ENCODE measurements at regions not wholly inside any gene's neighbourhood (a gene's known extent, or its start where the extent isn't known, plus 50 kb on each side); places are given as distances from the start of the nearest gene placed in this dataset.

- no peak for DNase-seq
These were observed 145.2 kb upstream of the COPS8 start for GRCh38 chr2:236940497-236940896.

GRCh38 chr2:236940916-236941520, 144.7 kb upstream of the COPS8 start:
- no peak for DNase-seq

GRCh38 chr2:236941551-236941950, 144.1 kb upstream of the COPS8 start:
- DNase-seq = no peak

- no peak for DNase-seq
These were observed 143.1 kb upstream of the COPS8 start for GRCh38 chr2:236942554-236942953.

- DNase-seq = no peak
These were observed 142.6 kb upstream of the COPS8 start for GRCh38 chr2:236943068-236943467.

- no peak for DNase-seq
These were observed 141.7 kb upstream of the COPS8 start for GRCh38 chr2:236943841-236944513.

GRCh38 chr2:236944561-236944960, 141.1 kb upstream of the COPS8 start:
- DNase-seq = no peak

- no peak for DNase-seq
These were observed 140.2 kb upstream of the COPS8 start for GRCh38 chr2:236945431-236946016.

- DNase-seq = no peak
These were observed 138.8 kb upstream of the COPS8 start for GRCh38 chr2:236946871-236947270.

GRCh38 chr2:236947294-236947693, 138.4 kb upstream of the COPS8 start:
- no peak for DNase-seq

GRCh38 chr2:236947896-236948295, 137.8 kb upstream of the COPS8 start:
- DNase-seq = no peak

- no peak for DNase-seq
These were observed 136.4 kb upstream of the COPS8 start for GRCh38 chr2:236949089-236949905.

GRCh38 chr2:236951830-236952475, 133.7 kb upstream of the COPS8 start:
- DNase-seq = no peak

- DNase-seq = no peak
These were observed 131.0 kb upstream of the COPS8 start for GRCh38 chr2:236954641-236955040.

- DNase-seq = no peak
These were observed 130.1 kb upstream of the COPS8 start for GRCh38 chr2:236955521-236956030.

- DNase-seq = no peak
These were observed 129.6 kb upstream of the COPS8 start for GRCh38 chr2:236956031-236956618.

- no peak for DNase-seq
These were observed 129.0 kb upstream of the COPS8 start for GRCh38 chr2:236956641-236957040.

- no peak for DNase-seq
These were observed 126.7 kb upstream of the COPS8 start for GRCh38 chr2:236959036-236959435.

- DNase-seq = no peak
These were observed 125.8 kb upstream of the COPS8 start for GRCh38 chr2:236959876-236960275.

- DNase-seq = no peak
These were observed 125.2 kb upstream of the COPS8 start for GRCh38 chr2:236960531-236960930.

GRCh38 chr2:236962816-236963215, 122.9 kb upstream of the COPS8 start:
- no peak for DNase-seq

GRCh38 chr2:236963631-236964182, 122.0 kb upstream of the COPS8 start:
- no peak for DNase-seq

Measured in activated T-cell treated with anti-CD3 and anti-CD28 coated beads for 4 hours (primary cell).